Loucy (cell line): ENCODE measurements at regions not wholly inside any gene's neighbourhood (a gene's known extent, or its start where the extent isn't known, plus 50 kb on each side); places are given as distances from the start of the nearest gene placed in this dataset.

Source experiments
- H2AFZ ChIP-seq: fragments of 200-600 bp; sonication (generic); 2 replicates; pipeline ENCODE4 v1.6.0; 2016; ENCODE audit warnings: antibody characterized with exemption, mild to moderate bottlenecking, low read length, moderate library complexity
- H3F3A ChIP-seq: fragments of 200-600 bp; 2 replicates; pipeline ENCODE4 v1.6.0; 2016; ENCODE audit warnings: antibody characterized with exemption, low read depth, mild to moderate bottlenecking
- H3K27me3 ChIP-seq: fragments of 200-600 bp; sonication (generic); 2 replicates; pipeline ENCODE4 v1.6.1; 2014; ENCODE audit warnings: low read length, mild to moderate bottlenecking; ENCODE audit not compliant: insufficient read depth, poor library complexity, severe bottlenecking
- H3K36me3 ChIP-seq: fragments of 200-600 bp; sonication (generic); 2 replicates; pipeline ENCODE4 v1.6.1; 2016; ENCODE audit warnings: low read length; ENCODE audit not compliant: insufficient read depth
- H3K4me1 ChIP-seq: fragments of 200-600 bp; sonication (generic); 2 replicates; pipeline ENCODE4 v1.5.1; 2014; ENCODE audit warnings: low read length, mild to moderate bottlenecking; ENCODE audit not compliant: insufficient read depth, poor library complexity, severe bottlenecking
- H3K4me2 ChIP-seq: fragments of 200-600 bp; sonication (generic); 2 replicates; pipeline ENCODE4 v1.6.0; 2014; ENCODE audit warnings: antibody characterized with exemption, low read length, low read depth, mild to moderate bottlenecking; ENCODE audit not compliant: poor library complexity, severe bottlenecking
- H3K4me3 ChIP-seq: fragments of 200-600 bp; sonication (generic); 2 replicates; pipeline ENCODE4 v1.5.1; 2014; ENCODE audit warnings: low read length, mild to moderate bottlenecking, mixed read lengths; ENCODE audit not compliant: poor library complexity, severe bottlenecking
- H3K79me2 ChIP-seq: fragments of 200-600 bp; sonication (generic); 2 replicates; pipeline ENCODE4 v1.6.1; 2014; ENCODE audit warnings: low read length; ENCODE audit not compliant: insufficient read depth
- H3K9ac ChIP-seq: fragments of 200-600 bp; sonication (generic); 2 replicates; pipeline ENCODE4 v1.6.0; 2014; ENCODE audit warnings: mild to moderate bottlenecking, low read depth, low read length, moderate library complexity; ENCODE audit not compliant: poor library complexity, severe bottlenecking
- H3K9me2 ChIP-seq: fragments of 200-600 bp; sonication (generic); replicated peaks from 2 replicates; pipeline ENCODE4 v1.6.1; 2016; ENCODE audit warnings: low read depth, low read length, mixed read lengths
- H3K9me3 ChIP-seq: fragments of 200-600 bp; sonication (generic); 2 replicates; pipeline ENCODE4 v1.6.1; 2014; ENCODE audit warnings: mild to moderate bottlenecking, antibody characterized with exemption, low read length, low read depth; ENCODE audit not compliant: insufficient read depth
- H4K20me1 ChIP-seq: fragments of 200-600 bp; sonication (generic); 2 replicates; pipeline ENCODE4 v1.6.0; 2014; ENCODE audit warnings: antibody characterized with exemption, low read length, mild to moderate bottlenecking; ENCODE audit not compliant: insufficient read depth, poor library complexity, severe bottlenecking
- CTCF ChIP-seq: fragments of 200-600 bp; sonication (generic); conservative IDR thresholded peaks from 2 replicates; pipeline ENCODE4 v1.5.1; 2014; ENCODE audit warnings: mild to moderate bottlenecking, antibody characterized with exemption, low read length
- EZH2phosphoT487 ChIP-seq: fragments of 200-600 bp; IDR thresholded peaks from 2 replicates; pipeline ENCODE4 v1.6.1; 2018; ENCODE audit warnings: antibody characterized with exemption, mild to moderate bottlenecking, moderate library complexity, borderline replicate concordance

- Histone ChIP-seq H3K9me3 (peaks cover 13% of the 10 kb centered on the region), H3K9ac (no peak overlapping the region), H3K4me3 (no peak overlapping the region), H3K4me2 (no peak overlapping the region), H3K4me1 (no peaks in the 10 kb centered on the region), H2AFZ (no peak overlapping the region), H3F3A (no peaks in the 10 kb centered on the region), H3K27me3 (no peaks in the 10 kb centered on the region), H3K36me3 (no peaks in the 10 kb centered on the region), H4K20me1 (no peaks in the 10 kb centered on the region), H3K79me2 (no peaks in the 10 kb centered on the region), H3K9me2 (no peaks in the 10 kb centered on the region)
- TF ChIP-seq CTCF, result no peak
- no peak for TF ChIP-seq EZH2phosphoT487
Observed at GRCh38 chr19:31171936-31172335, 177.3 kb downstream of the TSHZ3 start.

GRCh38 chr19:31170046-31170445, 179.2 kb downstream of the TSHZ3 start:
- no peak overlapping the region for H2AFZ ChIP-seq
- H3K4me3 ChIP-seq, result no peak overlapping the region
- no peaks in the 10 kb centered on the region for H3F3A ChIP-seq
- no peaks in the 10 kb centered on the region for H3K4me1 ChIP-seq
- no peaks in the 10 kb centered on the region for H3K36me3 ChIP-seq
- H4K20me1 ChIP-seq, result no peaks in the 10 kb centered on the region
- no peak overlapping the region for H3K4me2 ChIP-seq
- no peaks in the 10 kb centered on the region for H3K79me2 ChIP-seq
- H3K9ac ChIP-seq, result no peak overlapping the region
- no peaks in the 10 kb centered on the region for H3K9me2 ChIP-seq
- H3K9me3 ChIP-seq, result peaks cover 13% of the 10 kb centered on the region
- H3K27me3 ChIP-seq, result no peaks in the 10 kb centered on the region
- TF ChIP-seq CTCF, result no peak
- no peak for TF ChIP-seq EZH2phosphoT487

- H4K20me1 ChIP-seq, result no peaks in the 10 kb centered on the region
- no peaks in the 10 kb centered on the region for H3F3A ChIP-seq
- H3K27me3 ChIP-seq, result no peaks in the 10 kb centered on the region
- no peak overlapping the region for H3K4me2 ChIP-seq
- no peak overlapping the region for H3K9ac ChIP-seq
- no peaks in the 10 kb centered on the region for H3K4me1 ChIP-seq
- peaks cover 14% of the 10 kb centered on the region; the same call in 1 of the 2 replicates for H3K9me3 ChIP-seq
- no peak overlapping the region for H2AFZ ChIP-seq
- TF ChIP-seq EZH2phosphoT487 (no peak), CTCF (no peak)
- no peaks in the 10 kb centered on the region for H3K9me2 ChIP-seq
- H3K79me2 ChIP-seq, result no peaks in the 10 kb centered on the region
- no peak overlapping the region for H3K4me3 ChIP-seq
- H3K36me3 ChIP-seq, result no peaks in the 10 kb centered on the region
Observed at GRCh38 chr19:31168106-31168625, 181.1 kb downstream of the TSHZ3 start.
